Common myeloid progenitor, CD34-positive (primary cell): ENCODE measurements at regions not wholly inside any gene's neighbourhood (a gene's known extent, or its start where the extent isn't known, plus 50 kb on each side); places are given as distances from the start of the nearest gene placed in this dataset.

Experiments
- CTCF ChIA-PET: fragments of 350-600 bp; sonication (Branson Sonifier 250); formaldehyde crosslinking; loops from one replicate; lab custom pipeline; 2021; ENCODE audit warnings: antibody characterized with exemption; lab: Charles Lee
- POLR2A ChIA-PET: fragments of 350-600 bp; sonication (Branson Sonifier 250); formaldehyde crosslinking; loops from one replicate; lab custom pipeline; 2021; ENCODE audit warnings: antibody characterized with exemption; lab: Charles Lee
- DNase-seq, 3 donors: peaks; one replicate each; pipeline versions ENCODE4 v3.0.0 to v3.0.0-alpha.2; 2013
- H3K27ac ChIP-seq, 2 experiments: 1 replicate in 1 of 2; 2 replicates in 1 of 2; pipeline ENCODE4 v1.7.0; 2013; ENCODE audit warnings: inconsistent platforms in 2 of 2, low read length in 2 of 2, mild to moderate bottlenecking in 2 of 2, low read depth in 1 of 2, moderate library complexity in 1 of 2; ENCODE audit not compliant: severe bottlenecking in 2 of 2, insufficient read depth in 1 of 2, poor library complexity in 1 of 2
- H3K27me3 ChIP-seq, 5 experiments: replicated peaks in 2 of 5; 1 replicate in 3 of 5; 2 replicates in 2 of 5; pipeline versions ENCODE4 v1.6.1 to v1.7.0; 2013; ENCODE audit warnings: low read length in 4 of 5, mild to moderate bottlenecking in 2 of 5, moderate library complexity in 2 of 5, inconsistent platforms in 1 of 5; ENCODE audit not compliant: insufficient read depth in 5 of 5, control insufficient read depth in 4 of 5
- H3K36me3 ChIP-seq, 4 experiments: 1 replicate in 2 of 4; 2 replicates in 2 of 4; pipeline versions ENCODE4 v1.6.1 to v1.7.0; 2013; ENCODE audit warnings: low read length in 3 of 4, control low read depth in 1 of 4, mild to moderate bottlenecking in 1 of 4; ENCODE audit not compliant: control insufficient read depth in 4 of 4, insufficient read depth in 4 of 4
- H3K4me1 ChIP-seq, 4 experiments: 1 replicate in 3 of 4; 2 replicates in 1 of 4; pipeline versions ENCODE4 v1.6.1 to v1.7.1; 2013; ENCODE audit warnings: low read length in 3 of 4, mild to moderate bottlenecking in 3 of 4, control low read depth in 1 of 4, inconsistent platforms in 1 of 4, moderate library complexity in 1 of 4; ENCODE audit not compliant: control insufficient read depth in 4 of 4, insufficient read depth in 4 of 4; ENCODE audit errors: control extremely low read depth in 1 of 4
- H3K4me3 ChIP-seq, 7 experiments: 1 replicate in 4 of 7; 2 replicates in 3 of 7; pipeline versions ENCODE4 v1.5.1 to v1.7.0; 2013; ENCODE audit warnings: mild to moderate bottlenecking in 7 of 7, low read length in 6 of 7, moderate library complexity in 6 of 7, inconsistent platforms in 2 of 7, low read depth in 2 of 7, control low read depth in 1 of 7; ENCODE audit not compliant: insufficient read depth in 4 of 7, control insufficient read depth in 1 of 7; ENCODE audit errors: extremely low read depth in 1 of 7
- H3K9me3 ChIP-seq, 5 experiments: 1 replicate in 4 of 5; 2 replicates in 1 of 5; pipeline versions ENCODE4 v1.6.1 to v1.7.1; 2013; ENCODE audit warnings: low read length in 4 of 5, mild to moderate bottlenecking in 2 of 5, inconsistent platforms in 1 of 5, low read depth in 1 of 5, moderate library complexity in 1 of 5; ENCODE audit not compliant: control insufficient read depth in 4 of 5, insufficient read depth in 2 of 5; ENCODE audit errors: control extremely low read depth in 1 of 5
- WGBS: methylation state at CpG from one replicate; pipeline ENCODE4 v1.1.5; 2013; ENCODE audit not compliant: insufficient coverage; 5-methylcytosine and 5-hydroxymethylcytosine counted together

DNA sequence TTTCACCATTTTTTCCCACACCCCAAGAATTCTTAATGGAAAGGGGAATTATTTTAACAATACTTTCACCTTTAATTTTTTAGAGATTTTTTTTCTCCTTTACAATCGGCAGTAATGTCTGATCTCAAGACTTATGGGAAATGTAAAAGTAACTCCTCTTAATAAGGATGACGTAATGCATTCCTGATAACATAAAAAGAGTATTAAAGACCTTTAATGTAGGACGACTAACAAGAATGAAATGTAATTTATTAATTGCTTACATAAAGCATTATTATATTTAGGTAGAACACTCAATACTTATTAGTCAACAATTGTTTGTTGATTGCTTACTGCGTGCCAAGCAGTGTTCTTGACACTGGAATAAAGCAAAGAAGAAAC lies 416.8 kb upstream of the NAALADL2 start:
- WGBS: no CpG with 5 or more reads among the region's 4 CpGs
- no peak for DNase-seq
- peak overlapping the region; percentile 10 to 94 for H3K27ac ChIP-seq
- POLR2A ChIA-PET: no interaction called here
- no peaks in the 10 kb centered on the region for H3K27me3 ChIP-seq
- CTCF ChIA-PET: no interaction called here
- no peaks in the 10 kb centered on the region for H3K9me3 ChIP-seq
- H3K4me3 ChIP-seq: peak overlapping the region in 6 of 7 experiments; percentile 86 to 98 (median 92)
- H3K36me3 ChIP-seq: no peaks in the 10 kb centered on the region
- peaks cover 11 to 32% (median 25%) of the 10 kb centered on the region in 4 experiments for H3K4me1 ChIP-seq

GRCh38 chr3:174444391-174444790 lies 414.7 kb upstream of the NAALADL2 start:
- DNase-seq: peak in 2 of 3 donors; percentile 8 to 37
- ChIA-PET CTCF (interaction anchor here (1.4 kb wide), 1 partner anchor 13 kb away, joined by 3 read pairs; no protein-coding TSS in a partner anchor), POLR2A (no interaction called here)
- no peaks in the 10 kb centered on the region for H3K27me3 ChIP-seq
- no CpG with 5 or more reads among the region's 3 CpGs for WGBS
- H3K27ac ChIP-seq: no peak overlapping the region
- peaks cover 11 to 29% (median 20%) of the 10 kb centered on the region in 4 experiments for H3K4me1 ChIP-seq
- H3K36me3 ChIP-seq: peaks cover 0 to 4% (median 0%) of the 10 kb centered on the region in 4 experiments
- peaks cover 0 to 15% (median 5%) of the 10 kb centered on the region in 5 experiments for H3K9me3 ChIP-seq
- peak overlapping the region in 1 of 7 experiments; percentile 19 for H3K4me3 ChIP-seq

GRCh38 chr3:174457758-174458157 lies 401.4 kb upstream of the NAALADL2 start:
- ChIA-PET POLR2A (no interaction called here), CTCF (no interaction called here)
- Histone ChIP-seq H3K27me3 (no peaks in the 10 kb centered on the region), H3K4me1 (no peaks in the 10 kb centered on the region), H3K27ac (no peak overlapping the region), H3K9me3 (peaks cover 0 to 26% (median 3%) of the 10 kb centered on the region in 5 experiments), H3K36me3 (no peaks in the 10 kb centered on the region), H3K4me3 (no peak overlapping the region)
- WGBS: 100% methylated on average over 1 of the region's 5 CpGs
- DNase-seq: no peak

DNA sequence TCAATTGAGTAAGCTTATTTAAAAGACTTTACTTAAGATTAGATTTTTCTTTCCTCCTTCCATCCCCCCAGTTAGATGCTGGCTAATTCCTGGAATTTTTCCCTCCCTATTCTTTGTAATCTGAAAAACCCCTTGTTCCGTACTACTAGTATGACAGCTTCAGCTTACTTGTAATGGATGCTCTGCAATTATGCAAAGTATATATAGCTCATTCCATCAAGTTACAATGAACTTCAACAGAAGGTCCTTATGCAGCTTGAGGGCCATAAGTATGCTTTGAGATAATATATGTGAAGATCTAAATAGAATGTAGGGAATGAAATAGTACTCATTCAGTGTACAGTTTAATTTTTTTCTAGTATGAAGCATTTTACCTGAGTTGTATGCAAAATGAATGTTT lies 398.3 kb upstream of the NAALADL2 start:
- no peak overlapping the region for H3K4me3 ChIP-seq
- H3K9me3 ChIP-seq: peaks cover 0 to 7% (median 1%) of the 10 kb centered on the region in 5 experiments
- H3K4me1 ChIP-seq: no peaks in the 10 kb centered on the region
- WGBS: no CpG with 5 or more reads among the region's 1 CpG
- ChIA-PET CTCF (no interaction called here), POLR2A (no interaction called here)
- H3K27me3 ChIP-seq: no peaks in the 10 kb centered on the region
- H3K27ac ChIP-seq: no peak overlapping the region
- DNase-seq: no peak
- H3K36me3 ChIP-seq: no peaks in the 10 kb centered on the region

- H3K4me3 ChIP-seq: no peak overlapping the region
- H3K4me1 ChIP-seq: no peaks in the 10 kb centered on the region
- POLR2A ChIA-PET: no interaction called here
- H3K36me3 ChIP-seq: no peaks in the 10 kb centered on the region
- DNase-seq: no peak
- H3K27me3 ChIP-seq: no peaks in the 10 kb centered on the region
- CTCF ChIA-PET: no interaction called here
- no peaks in the 10 kb centered on the region for H3K9me3 ChIP-seq
- H3K27ac ChIP-seq: no peak overlapping the region
Measured at GRCh38 chr3:174462916-174463315, 396.2 kb upstream of the NAALADL2 start.

GRCh38 chr3:174465177-174465576 lies 394.0 kb upstream of the NAALADL2 start:
- CTCF ChIA-PET: no interaction called here
- POLR2A ChIA-PET: no interaction called here
- Histone ChIP-seq H3K4me1 (no peaks in the 10 kb centered on the region), H3K27me3 (no peaks in the 10 kb centered on the region), H3K4me3 (no peak overlapping the region), H3K27ac (no peak overlapping the region), H3K36me3 (no peaks in the 10 kb centered on the region), H3K9me3 (no peaks in the 10 kb centered on the region)
- no CpG with 5 or more reads among the region's 3 CpGs for WGBS
- DNase-seq: no peak

DNA sequence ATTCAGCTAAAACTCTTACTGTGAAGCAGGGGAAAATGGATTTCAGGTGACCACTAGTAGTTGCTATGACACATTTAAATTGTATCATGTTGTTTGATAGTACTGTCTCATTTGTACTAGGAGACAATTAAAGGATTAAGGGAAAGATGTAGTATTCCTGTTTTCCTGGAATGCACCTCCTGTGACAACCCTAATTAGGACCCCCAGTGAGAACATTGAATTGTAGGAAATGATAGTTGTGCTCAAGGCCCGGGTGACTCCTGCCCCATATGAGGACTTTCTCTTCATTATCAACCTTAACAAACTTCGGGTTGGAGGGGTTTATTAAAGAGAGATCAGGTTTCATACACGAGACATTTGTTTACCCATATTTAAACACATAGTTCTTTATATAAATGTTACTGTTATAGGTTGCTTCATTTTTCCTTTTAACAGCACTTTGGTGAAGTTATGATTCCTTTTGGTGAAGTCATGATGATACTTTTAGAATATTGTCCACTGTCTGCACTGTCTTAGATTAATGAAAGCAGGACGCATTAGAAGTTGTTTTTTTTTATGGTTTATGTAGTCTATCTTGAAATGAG lies 392.6 kb upstream of the NAALADL2 start:
- CTCF ChIA-PET: no interaction called here

More for the DNA sequence above, 392.6 kb upstream of the NAALADL2 start:
- Histone ChIP-seq H3K4me1 (no peaks in the 10 kb centered on the region), H3K36me3 (no peaks in the 10 kb centered on the region), H3K9me3 (no peaks in the 10 kb centered on the region), H3K27me3 (no peaks in the 10 kb centered on the region), H3K4me3 (no peak overlapping the region), H3K27ac (no peak overlapping the region)
- POLR2A ChIA-PET: no interaction called here
- no CpG with 5 or more reads among the region's 4 CpGs for WGBS
- no peak for DNase-seq
